Fibroblast of lung (primary cell): ENCODE measurements at regions not wholly inside any gene's neighbourhood (a gene's known extent, or its start where the extent isn't known, plus 50 kb on each side); places are given as distances from the start of the nearest gene placed in this dataset.

Source experiments
- DNase-seq, 2 donors: peaks; one replicate each; pipeline versions ENCODE4 v3.0.0 to v3.0.0-alpha.2; 2010; ENCODE audit warnings: low read depth in 2 of 2
- H2AFZ ChIP-seq: 2 replicates; pipeline ENCODE4 v1.5.1; 2012; ENCODE audit warnings: low read length, control low read depth, inconsistent platforms
- H3K27ac ChIP-seq: 2 replicates; pipeline ENCODE4 v1.5.1; 2011; ENCODE audit warnings: low read length, control low read depth; ENCODE audit not compliant: insufficient read depth
- H3K27me3 ChIP-seq: 2 replicates; pipeline ENCODE4 v1.5.1; 2011; ENCODE audit warnings: mild to moderate bottlenecking, low read length; ENCODE audit not compliant: control insufficient read depth, insufficient read depth
- H3K36me3 ChIP-seq: 2 replicates; pipeline ENCODE4 v1.5.1; 2011; ENCODE audit warnings: low read length; ENCODE audit not compliant: control insufficient read depth, insufficient read depth
- H3K4me1 ChIP-seq: 2 replicates; pipeline ENCODE4 v1.5.1; 2011; ENCODE audit warnings: low read length; ENCODE audit not compliant: control insufficient read depth, insufficient read depth; ENCODE audit errors: extremely low read depth
- H3K4me2 ChIP-seq: 2 replicates; pipeline ENCODE4 v1.5.1; 2011; ENCODE audit warnings: low read length, control low read depth; ENCODE audit not compliant: insufficient read depth; ENCODE audit errors: extremely low read depth
- H3K4me3 ChIP-seq, 4 experiments: fragments of 200-600 bp in 1 of 4; sonication (generic) in 1 of 4; replicated peaks in 1 of 4; 2 replicates each; pipeline ENCODE4 v1.5.1; 2011 to 2016; ENCODE audit warnings: low read length in 4 of 4, low read depth in 3 of 4, mild to moderate bottlenecking in 3 of 4, control low read depth in 2 of 4, inconsistent platforms in 1 of 4, mixed read lengths in 1 of 4; ENCODE audit not compliant: insufficient read depth in 1 of 4; ENCODE audit errors: control extremely low read depth in 1 of 4
- H3K79me2 ChIP-seq: 2 replicates; pipeline ENCODE4 v1.5.1; 2012; ENCODE audit warnings: mild to moderate bottlenecking, low read length, inconsistent platforms; ENCODE audit not compliant: control insufficient read depth, insufficient read depth
- H3K9ac ChIP-seq: 2 replicates; pipeline ENCODE4 v1.5.1; 2011; ENCODE audit warnings: mild to moderate bottlenecking, low read length, control low read depth; ENCODE audit not compliant: insufficient read depth
- H3K9me3 ChIP-seq: 2 replicates; pipeline ENCODE4 v1.5.1; 2012; ENCODE audit warnings: low read depth, low read length; ENCODE audit not compliant: control insufficient read depth, insufficient read depth
- H4K20me1 ChIP-seq: 2 replicates; pipeline ENCODE4 v1.5.1; 2011; ENCODE audit warnings: low read length; ENCODE audit not compliant: control insufficient read depth, insufficient read depth; ENCODE audit errors: extremely low read depth
- CTCF ChIP-seq, 2 donors: IDR thresholded peaks in 1 of 2; conservative IDR thresholded peaks in 1 of 2; 1 replicate in 1 of 2; 2 replicates in 1 of 2; pipeline ENCODE4 v1.5.1; 2011 to 2012; ENCODE audit warnings: low read length in 2 of 2, control low read depth in 1 of 2, inconsistent platforms in 1 of 2, low read depth in 1 of 2, mild to moderate bottlenecking in 1 of 2
- EZH2 ChIP-seq: IDR thresholded peaks from 2 replicates; pipeline ENCODE4 v1.5.1; 2012; ENCODE audit warnings: low read length, control low read depth, mild to moderate bottlenecking; ENCODE audit errors: missing control alignments

GRCh38 chr4:178881937-178882336 lies 1439.7 kb upstream of the AGA start:
- Histone ChIP-seq H3K9me3 (no peaks in the 10 kb centered on the region), H3K27me3 (no peaks in the 10 kb centered on the region), H3K4me3 (no peak overlapping the region), H3K4me1 (no peaks in the 10 kb centered on the region), H3K27ac (no peak overlapping the region), H3K36me3 (no peaks in the 10 kb centered on the region), H4K20me1 (no peaks in the 10 kb centered on the region), H3K4me2 (no peak overlapping the region), H3K9ac (no peak overlapping the region), H3K79me2 (no peaks in the 10 kb centered on the region), H2AFZ (no peak overlapping the region)
- DNase-seq = no peak
- no peak for TF ChIP-seq EZH2
- TF ChIP-seq CTCF (conservative IDR thresholded peaks at IDR 0.05 in 1 of 2, IDR thresholded peaks at IDR 0.05 in 1 of 2; ENCODE audit: low read depth in 1 of 2, low read length in 2 of 2) = no peak

DNA sequence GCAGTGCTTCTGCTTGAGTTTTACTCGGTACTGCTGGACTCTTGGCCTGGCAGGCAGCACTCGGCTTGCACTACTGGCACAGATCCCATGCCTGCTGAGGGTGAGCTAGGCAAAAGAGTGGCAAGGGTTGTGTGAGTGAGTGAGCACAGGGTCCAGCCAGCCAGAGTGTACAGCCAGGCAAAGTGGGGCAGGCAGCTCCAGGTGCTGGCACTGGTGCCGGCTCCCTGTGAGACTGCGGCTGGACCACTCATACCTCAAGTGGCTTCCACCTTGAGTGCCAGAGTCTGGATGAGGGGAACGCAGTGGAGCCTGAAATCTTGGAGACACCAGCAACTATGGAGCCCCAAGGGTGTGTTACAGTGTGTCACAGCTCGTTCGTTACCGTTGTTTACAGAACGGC lies 1451.9 kb upstream of the AGA start:
- H2AFZ ChIP-seq = no peak overlapping the region
- H3K27me3 ChIP-seq = no peaks in the 10 kb centered on the region
- no peaks in the 10 kb centered on the region for H3K4me1 ChIP-seq
- no peak overlapping the region for H3K4me3 ChIP-seq
- DNase-seq = no peak
- TF ChIP-seq CTCF (conservative IDR thresholded peaks at IDR 0.05 in 1 of 2, IDR thresholded peaks at IDR 0.05 in 1 of 2; ENCODE audit: low read depth in 1 of 2, low read length in 2 of 2) (no peak), EZH2 (no peak)
- no peak overlapping the region for H3K9ac ChIP-seq
- H3K27ac ChIP-seq = no peak overlapping the region
- no peak overlapping the region for H3K4me2 ChIP-seq
- no peaks in the 10 kb centered on the region for H4K20me1 ChIP-seq
- H3K79me2 ChIP-seq = no peaks in the 10 kb centered on the region
- no peaks in the 10 kb centered on the region for H3K36me3 ChIP-seq
- H3K9me3 ChIP-seq = no peaks in the 10 kb centered on the region

DNA sequence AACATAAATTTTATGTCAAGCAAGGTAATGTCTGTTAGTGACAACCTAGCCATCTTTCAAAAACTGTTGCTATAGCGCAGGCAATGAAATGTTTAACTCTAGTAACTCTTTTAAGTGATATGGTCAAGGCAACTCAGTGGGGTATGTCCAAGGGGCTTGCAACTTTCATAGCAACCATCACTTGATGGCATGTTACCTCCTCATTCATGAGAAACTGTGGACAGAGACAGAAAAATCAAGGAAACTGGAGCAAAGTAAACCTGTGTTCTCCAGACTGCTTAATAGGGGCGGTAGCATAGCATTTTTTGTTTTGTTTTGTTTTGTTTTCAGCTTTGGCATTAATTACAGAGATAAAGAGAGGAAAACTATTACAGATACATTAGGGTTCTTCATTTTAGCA lies 1456.8 kb upstream of the AGA start:
- H3K9ac ChIP-seq = no peak overlapping the region
- H3K4me3 ChIP-seq = no peak overlapping the region
- no peaks in the 10 kb centered on the region for H3K4me1 ChIP-seq
- H3K27ac ChIP-seq = no peak overlapping the region
- no peaks in the 10 kb centered on the region for H4K20me1 ChIP-seq
- no peaks in the 10 kb centered on the region for H3K9me3 ChIP-seq
- no peak overlapping the region for H3K4me2 ChIP-seq
- no peak for DNase-seq
- H3K79me2 ChIP-seq = no peaks in the 10 kb centered on the region
- no peak for TF ChIP-seq EZH2
- no peaks in the 10 kb centered on the region for H3K27me3 ChIP-seq
- no peak overlapping the region for H2AFZ ChIP-seq
- H3K36me3 ChIP-seq = no peaks in the 10 kb centered on the region
